ENCODE measurements at regions not wholly inside any gene's neighbourhood (a gene's known extent, or its start where the extent isn't known, plus 50 kb on each side); places are given as distances from the start of the nearest gene placed in this dataset.

GRCh38 chr9:1918108-1918507 is 97.0 kb upstream of the SMARCA2 start:
- 19% methylated on average over 3 of the region's 3 CpGs for WGBS (ENCODE audit: missing lambda C conversion rate)
- Histone ChIP-seq H3K4me1 (no peaks in the 10 kb centered on the region), H3K4me2 (no peak overlapping the region), H3K4me3 (no peak overlapping the region), H3K9me3 (no peaks in the 10 kb centered on the region), H3K27ac (no peak overlapping the region)
- FAIRE-seq = no peak
- DNase-seq (ENCODE audit: low read depth in 1 of 2, low spot score in 1 of 2) = no peak
- ChIA-PET POLR2A (no interaction called here), CTCF (no interaction called here)
- ATAC-seq = no peak
- TF ChIP-seq FOXS1 (CRISPR knock-in tag; IDR thresholded peaks at IDR 0.05) = no peak
- TF ChIP-seq JUN (IDR thresholded peaks at IDR 0.05) = no peak
- TF ChIP-seq RARB (CRISPR knock-in tag; IDR thresholded peaks at IDR 0.05) = no peak
- TF ChIP-seq NPAS2 (CRISPR knock-in tag; IDR thresholded peaks at IDR 0.05; ENCODE audit: borderline replicate concordance) = no peak
- TF ChIP-seq HMGXB4 (CRISPR knock-in tag; IDR thresholded peaks at IDR 0.05; ENCODE audit: borderline replicate concordance) = no peak
- no peak for TF ChIP-seq ESRRA (IDR thresholded peaks at IDR 0.05; ENCODE audit: borderline replicate concordance, low read length)
- TF ChIP-seq ZC3H11A (IDR thresholded peaks at IDR 0.05) = no peak
- TF ChIP-seq NFE2L2 (conservative IDR thresholded peaks at IDR 0.05; ENCODE audit: low read length) = no peak
- no peak for TF ChIP-seq ELK1 (IDR thresholded peaks at IDR 0.05; ENCODE audit: low read depth, low read length)
- TF ChIP-seq HDAC2 (IDR thresholded peaks at IDR 0.05) = no peak
- TF ChIP-seq TFCP2L1 (CRISPR knock-in tag; IDR thresholded peaks at IDR 0.05) = no peak
- TF ChIP-seq CBX2 (IDR thresholded peaks at IDR 0.05; ENCODE audit: borderline replicate concordance, low read depth) = no peak

- Histone ChIP-seq H3K4me1 (no peaks in the 10 kb centered on the region), H3K9me3 (no peaks in the 10 kb centered on the region), H3K27ac (no peak overlapping the region), H3K4me2 (no peak overlapping the region), H3K4me3 (no peak overlapping the region)
- WGBS (ENCODE audit: missing lambda C conversion rate) = 13% methylated on average over 5 of the region's 5 CpGs
- ATAC-seq (no peak), DNase-seq (ENCODE audit: low read depth in 1 of 2, low spot score in 1 of 2) (no peak), FAIRE-seq (no peak)
- ChIA-PET POLR2A (no interaction called here), CTCF (no interaction called here)
- TF ChIP-seq TFCP2L1 (CRISPR knock-in tag; IDR thresholded peaks at IDR 0.05) (no peak), RNF2 (IDR thresholded peaks at IDR 0.05; ENCODE audit: borderline replicate concordance, low read depth) (no peak), CBX8 (IDR thresholded peaks at IDR 0.05) (no peak), ESRRA (IDR thresholded peaks at IDR 0.05; ENCODE audit: borderline replicate concordance, low read length) (no peak), HMGXB4 (CRISPR knock-in tag; IDR thresholded peaks at IDR 0.05; ENCODE audit: borderline replicate concordance) (no peak), HOXB5 (CRISPR knock-in tag; IDR thresholded peaks at IDR 0.05) (no peak), KDM1A (IDR thresholded peaks at IDR 0.05; ENCODE audit: low read depth) (no peak)
These were observed 96.5 kb upstream of the SMARCA2 start for GRCh38 chr9:1918622-1919021.

GRCh38 chr9:1919229-1919628 is 95.9 kb upstream of the SMARCA2 start:
- Histone ChIP-seq H3K4me2 (no peak overlapping the region), H3K4me1 (no peaks in the 10 kb centered on the region), H3K9me3 (no peaks in the 10 kb centered on the region), H3K4me3 (no peak overlapping the region), H3K27ac (no peak overlapping the region)
- ATAC-seq (no peak), DNase-seq (ENCODE audit: low read depth in 1 of 2, low spot score in 1 of 2) (no peak), FAIRE-seq (no peak)
- CTCF ChIA-PET = no interaction called here
- 52% methylated on average over 4 of the region's 4 CpGs for WGBS (ENCODE audit: missing lambda C conversion rate)
- POLR2A ChIA-PET = no interaction called here
- TF ChIP-seq MAFK (IDR thresholded peaks at IDR 0.05; ENCODE audit: partially characterized antibody) = no peak
- no peak for TF ChIP-seq REST (IDR thresholded peaks at IDR 0.05)
- no peak for TF ChIP-seq FOXS1 (CRISPR knock-in tag; IDR thresholded peaks at IDR 0.05)
- no peak for TF ChIP-seq NFE2L2 (conservative IDR thresholded peaks at IDR 0.05; ENCODE audit: low read length)
- TF ChIP-seq EHF (CRISPR knock-in tag; IDR thresholded peaks at IDR 0.05) = no peak
- no peak for TF ChIP-seq CBX8 (IDR thresholded peaks at IDR 0.05)
- no peak for TF ChIP-seq ATOH8 (CRISPR knock-in tag; IDR thresholded peaks at IDR 0.05; ENCODE audit: low read depth)
- no peak for TF ChIP-seq SREBF2 (IDR thresholded peaks at IDR 0.05)
- TF ChIP-seq CEBPB (IDR thresholded peaks at IDR 0.05) = no peak
- no peak for TF ChIP-seq BCL3 (IDR thresholded peaks at IDR 0.05)

Data from A549 (cell line).